RPMI8226 (cell line): ENCODE measurements at regions not wholly inside any gene's neighbourhood (a gene's known extent, or its start where the extent isn't known, plus 50 kb on each side); places are given as distances from the start of the nearest gene placed in this dataset.

Experiments used
- DNase-seq: peaks from one replicate; pipeline ENCODE4 v3.0.0-alpha.2; 2015

DNA sequence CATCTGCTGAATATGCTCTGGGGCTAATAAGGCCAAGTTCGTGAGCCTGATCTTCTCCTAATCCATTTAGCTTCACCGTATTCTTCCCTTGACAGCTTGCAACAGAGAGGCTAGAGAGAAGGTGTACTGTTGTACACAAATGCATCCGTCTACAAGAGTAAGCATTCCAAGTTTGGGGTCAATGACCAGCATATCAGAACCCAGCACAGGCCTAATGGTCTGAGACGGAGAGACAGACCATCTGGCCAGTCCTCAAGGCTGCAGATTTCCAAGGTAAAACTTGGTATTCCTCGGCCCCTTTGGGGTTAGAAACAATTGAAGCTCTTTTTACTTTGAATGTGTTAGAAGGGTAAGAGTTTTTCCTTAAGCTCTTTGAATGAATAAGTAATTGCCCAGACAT is 481.2 kb upstream of the KLF4 start:
- DNase-seq, result no peak

DNA sequence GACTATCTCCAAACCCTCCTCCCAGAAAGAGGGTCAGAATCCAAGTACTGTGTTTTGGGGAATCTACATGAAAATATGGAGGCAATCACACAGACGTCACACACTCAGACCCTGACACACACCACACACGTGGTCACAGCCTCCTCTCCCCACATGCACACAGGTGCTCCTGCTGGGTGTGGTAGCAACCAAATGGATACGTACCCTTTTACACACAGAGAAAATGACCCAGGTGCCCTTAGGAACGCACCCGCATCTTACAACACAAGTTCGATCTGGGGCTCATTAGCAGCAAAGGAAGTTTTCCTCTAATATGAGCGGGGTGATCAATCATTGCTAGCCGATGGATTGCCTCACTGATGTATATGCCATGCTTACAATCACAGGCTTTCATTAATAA is 480.2 kb upstream of the KLF4 start:
- DNase-seq, result no peak

DNA sequence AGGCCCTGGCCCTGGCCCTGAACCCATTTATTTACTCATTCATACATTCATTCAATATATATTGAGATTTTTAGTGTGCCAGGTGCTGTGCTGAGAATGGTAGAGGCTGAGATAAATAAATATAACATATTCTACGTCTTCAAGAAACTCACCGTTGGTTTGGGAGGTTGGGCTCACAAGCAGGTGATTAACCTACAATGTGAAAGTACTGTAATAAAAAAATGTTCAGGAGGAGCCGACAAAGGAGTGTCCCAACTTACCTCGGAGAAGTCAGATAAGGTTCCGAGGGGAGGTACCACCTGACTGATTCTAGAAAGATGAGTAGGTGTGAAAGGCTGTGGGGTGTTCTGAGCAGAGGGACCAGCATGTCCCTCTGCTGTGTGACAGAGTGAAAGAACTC is 479.6 kb upstream of the KLF4 start:
- DNase-seq, result no peak

DNA sequence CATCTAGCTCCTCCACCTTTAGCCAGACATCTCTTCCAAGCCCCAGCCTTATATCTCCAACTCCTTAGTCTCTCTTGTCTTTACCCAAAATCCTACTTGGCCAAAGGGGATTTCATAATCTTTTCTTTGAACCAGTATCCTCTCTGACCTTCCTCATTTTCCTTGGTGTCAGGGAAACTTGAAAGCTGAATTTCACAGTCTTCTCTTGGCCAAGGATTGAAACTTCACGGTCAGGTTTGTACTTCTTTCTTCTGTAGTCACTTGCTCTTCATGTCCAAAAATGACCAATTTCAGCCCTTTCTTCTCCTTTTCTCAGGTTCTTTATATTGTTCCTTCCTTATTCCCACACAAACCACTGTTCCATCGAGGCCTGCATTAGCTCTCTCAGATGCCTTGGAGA is 473.7 kb upstream of the KLF4 start:
- DNase-seq, result no peak

DNA sequence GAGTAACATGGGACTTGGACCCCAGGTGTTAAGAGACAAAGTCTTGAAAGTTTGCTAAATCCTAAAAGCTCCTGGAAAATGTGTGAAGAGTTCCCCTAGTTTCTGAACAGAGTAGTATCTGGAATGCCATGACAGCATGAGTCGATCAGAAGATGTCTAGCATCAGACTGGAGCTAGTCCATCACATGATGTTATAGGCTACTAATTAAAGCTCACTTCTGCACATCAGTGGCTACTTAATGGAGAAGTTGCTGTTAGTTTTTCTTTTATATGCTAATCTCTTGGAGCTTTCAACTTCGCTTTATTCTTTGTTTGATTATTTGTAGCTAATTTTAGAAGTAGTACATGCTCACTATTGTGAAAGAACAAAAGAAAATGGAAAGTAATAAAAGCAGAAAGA is 471.3 kb upstream of the KLF4 start:
- no peak for DNase-seq

DNA sequence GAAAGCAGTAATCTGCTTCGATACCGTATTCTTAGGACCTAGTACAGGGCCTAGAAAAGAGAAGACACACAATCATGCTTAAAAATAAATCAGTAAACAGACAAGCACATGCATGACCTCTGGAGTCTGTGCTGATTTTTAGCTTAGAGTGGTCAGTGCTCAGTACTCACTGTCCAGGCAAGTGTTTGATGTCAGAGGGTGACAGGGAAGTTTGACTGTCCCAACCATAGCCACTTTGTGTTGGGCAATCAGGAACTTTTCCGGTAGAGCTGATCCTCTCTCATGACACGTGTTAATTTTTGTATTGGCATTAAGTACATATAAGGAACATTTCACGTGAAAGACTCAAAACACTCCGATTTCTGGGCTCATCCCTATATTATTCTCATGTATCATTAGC is 464.7 kb upstream of the KLF4 start:
- DNase-seq, result no peak

DNA sequence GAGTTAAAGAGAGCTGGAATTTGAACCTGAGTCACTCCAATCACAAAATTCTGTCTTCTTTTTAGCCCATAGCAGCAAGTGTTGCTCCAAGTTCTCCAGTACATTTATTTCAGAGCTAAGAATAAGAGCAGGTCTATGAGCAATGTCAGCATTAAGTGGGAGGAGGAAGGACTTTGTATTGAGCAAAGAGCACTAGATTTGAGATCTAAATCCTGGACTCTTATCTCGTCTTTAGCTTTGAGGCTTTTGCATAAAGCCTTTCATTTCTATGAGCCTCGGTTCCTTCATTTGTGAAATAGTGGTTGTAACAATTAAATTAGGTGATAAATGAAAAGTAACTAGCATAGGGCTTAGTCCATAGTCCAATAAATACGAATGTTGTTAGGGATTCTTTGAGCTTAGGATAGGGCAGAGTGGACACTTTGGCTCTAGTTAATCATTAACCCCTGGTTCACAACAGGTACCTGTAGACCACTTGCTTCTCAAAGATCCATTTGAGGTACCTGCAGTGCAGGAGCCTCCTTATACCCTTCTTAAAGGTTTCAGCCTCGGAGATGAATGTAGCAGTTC is 464.1 kb upstream of the KLF4 start:
- no peak for DNase-seq

DNA sequence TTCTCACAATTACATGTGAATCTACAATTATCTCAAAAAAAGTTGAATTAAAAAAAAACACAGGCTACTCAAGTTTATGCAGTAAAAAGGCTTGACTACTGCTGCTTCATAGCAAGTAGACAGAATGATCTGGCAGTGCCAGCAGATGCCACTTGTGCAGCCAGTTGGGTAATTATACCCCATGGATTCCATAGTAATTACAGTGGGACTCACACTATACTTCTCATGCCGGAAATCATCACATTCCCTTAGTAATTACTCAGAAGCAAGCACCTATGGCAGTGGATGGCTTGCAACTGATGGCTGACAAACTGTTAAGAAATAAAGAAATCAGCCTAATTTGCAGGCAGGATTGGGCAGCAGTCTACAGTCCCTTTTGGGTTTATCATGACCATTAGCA is 463.2 kb upstream of the KLF4 start:
- no peak for DNase-seq

DNA sequence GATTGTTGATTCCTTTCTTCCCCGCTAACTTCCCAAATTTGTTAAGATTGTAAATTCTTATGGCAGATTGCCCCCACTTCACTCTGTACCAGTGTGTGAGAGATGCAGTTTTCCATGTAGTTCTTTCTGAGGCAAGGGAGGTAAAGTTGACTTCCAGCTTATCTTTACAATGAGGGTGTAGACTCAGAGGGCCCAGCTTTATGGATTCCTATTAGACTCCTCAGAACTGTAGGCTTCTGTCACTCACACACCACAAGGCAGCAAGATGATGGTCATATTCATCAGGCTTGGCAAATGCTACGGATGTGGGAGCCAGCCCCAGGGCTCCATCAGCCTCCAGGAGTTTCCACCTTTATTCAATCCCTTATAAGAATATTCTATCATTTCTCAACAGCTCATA is 461.9 kb upstream of the KLF4 start:
- DNase-seq, result no peak

DNA sequence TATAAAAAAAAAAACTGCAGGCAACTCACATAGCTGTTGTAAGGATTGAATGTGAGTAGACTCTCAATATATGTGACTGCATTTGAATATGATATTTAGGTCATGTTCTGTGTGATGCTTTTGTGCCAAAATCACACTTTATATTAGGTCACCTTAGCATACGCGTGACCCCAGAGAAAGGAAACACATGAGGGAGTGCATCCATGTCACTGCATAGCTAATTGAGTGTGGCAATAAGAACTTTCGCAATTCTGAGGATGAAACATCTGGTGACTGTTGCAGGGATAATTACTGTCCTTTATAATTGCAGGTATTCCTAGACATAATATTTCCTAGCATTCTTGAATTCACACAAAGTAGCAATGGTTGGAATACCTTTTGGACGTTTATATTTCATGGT is 459.5 kb upstream of the KLF4 start:
- no peak for DNase-seq

DNA sequence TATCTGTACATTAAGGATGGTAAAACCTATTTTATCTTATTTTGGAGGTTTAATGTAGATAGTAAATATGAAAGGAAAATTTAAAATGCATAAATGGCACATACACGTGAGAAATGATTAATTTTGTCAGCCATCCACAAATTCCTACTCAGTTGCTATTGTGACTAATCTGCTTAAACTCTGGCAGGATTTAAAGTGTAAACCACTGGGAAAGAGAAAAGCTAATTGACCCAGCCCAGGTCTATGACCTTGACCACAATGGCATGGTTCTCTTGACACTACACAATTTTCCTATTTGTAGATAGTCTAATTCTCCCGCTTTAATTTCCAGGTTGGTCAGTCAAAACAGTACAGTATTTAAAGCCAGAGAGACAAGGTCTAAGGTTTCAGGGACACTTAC is 459.0 kb upstream of the KLF4 start:
- no peak for DNase-seq

DNA sequence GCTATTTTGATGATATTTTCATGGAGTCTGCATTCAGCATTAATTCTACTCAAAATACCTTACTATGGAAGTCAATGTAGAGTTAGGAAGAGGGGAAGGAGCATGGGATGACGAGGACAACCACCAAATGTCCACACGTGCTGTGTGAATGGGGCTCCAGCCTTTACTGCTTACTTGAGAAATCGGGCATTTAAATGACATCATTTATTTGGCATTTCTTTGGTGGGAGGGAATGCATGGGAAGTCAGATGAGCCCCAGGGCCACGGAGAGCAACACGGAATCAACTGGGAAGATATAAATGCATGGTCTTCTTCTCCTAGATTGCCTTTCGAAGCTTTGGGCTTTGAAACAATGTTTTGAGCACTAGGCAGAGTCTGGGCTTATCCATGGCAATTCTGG is 458.5 kb upstream of the KLF4 start:
- no peak for DNase-seq

DNA sequence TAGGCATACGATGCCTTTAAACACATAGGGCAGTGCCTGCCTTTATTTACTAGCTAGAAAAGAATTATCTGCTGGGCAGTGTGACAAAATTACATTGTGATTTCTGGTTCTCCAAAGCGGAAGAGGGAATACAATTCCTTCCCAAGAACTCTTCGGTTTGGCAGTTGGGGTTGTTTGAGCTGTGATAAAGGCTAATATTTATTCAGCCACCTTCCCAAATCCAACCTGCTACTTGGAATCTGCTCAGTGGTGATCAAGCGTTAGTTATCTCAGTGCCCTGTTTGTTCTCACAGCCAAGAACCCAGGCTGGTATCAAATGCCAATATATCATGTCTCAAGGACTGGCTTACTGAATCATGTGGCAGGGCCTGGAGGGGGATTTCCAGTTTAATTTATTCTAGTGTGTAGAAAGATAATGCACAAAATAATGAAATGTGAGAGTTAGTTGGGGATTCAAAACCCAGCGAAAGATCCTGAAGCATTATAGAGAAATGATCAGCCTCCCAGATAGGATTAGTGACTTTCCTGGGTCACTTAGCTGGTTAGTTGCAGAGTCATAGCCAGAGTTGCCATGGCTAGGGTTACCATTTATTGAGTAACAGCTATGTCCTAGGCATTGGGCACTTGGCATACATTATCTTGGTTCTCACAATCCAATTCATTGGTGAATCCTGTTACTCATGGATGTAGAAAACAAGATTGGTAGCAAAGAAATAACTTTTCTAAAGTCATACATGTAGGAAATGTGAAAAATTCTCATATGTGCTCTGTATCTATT is 457.0 kb upstream of the KLF4 start:
- DNase-seq, result no peak

DNA sequence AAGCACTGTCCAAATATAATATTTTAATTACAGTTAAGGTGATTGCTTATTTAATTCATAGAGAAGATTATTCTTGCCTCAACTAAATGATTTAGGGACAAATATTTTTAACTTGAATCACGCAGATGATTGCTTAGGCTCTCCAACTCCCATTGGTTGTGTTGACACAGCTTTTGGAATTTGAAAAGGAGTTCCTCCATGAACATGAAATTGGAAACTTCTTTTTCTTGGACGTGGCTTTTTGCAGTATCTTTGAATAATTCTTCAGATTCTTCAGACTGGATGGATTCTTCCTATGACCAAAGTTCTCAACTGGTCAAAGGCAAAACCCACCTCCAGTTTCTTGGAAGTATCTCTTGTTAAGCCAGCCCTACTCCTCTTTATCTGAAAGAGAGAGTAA is 456.4 kb upstream of the KLF4 start:
- no peak for DNase-seq

DNA sequence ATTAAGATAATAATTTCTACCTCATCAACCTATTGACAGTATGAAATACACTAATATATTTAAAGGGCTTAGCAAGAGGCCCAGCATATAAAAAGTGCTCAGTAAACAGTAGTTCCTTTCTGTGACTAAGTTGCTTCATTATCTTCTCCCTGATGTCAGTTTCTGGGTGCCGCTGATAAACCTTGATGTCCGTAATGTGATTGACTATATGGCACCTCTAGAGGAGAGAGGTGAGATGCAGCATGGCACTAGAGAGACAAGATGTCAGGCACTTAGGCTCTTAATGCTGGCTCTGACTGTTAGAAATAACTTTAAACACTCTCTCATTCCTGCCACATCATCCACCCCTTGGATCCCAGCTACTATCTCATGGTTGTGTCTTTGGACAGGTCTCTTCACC is 455.9 kb upstream of the KLF4 start:
- DNase-seq, result no peak

DNA sequence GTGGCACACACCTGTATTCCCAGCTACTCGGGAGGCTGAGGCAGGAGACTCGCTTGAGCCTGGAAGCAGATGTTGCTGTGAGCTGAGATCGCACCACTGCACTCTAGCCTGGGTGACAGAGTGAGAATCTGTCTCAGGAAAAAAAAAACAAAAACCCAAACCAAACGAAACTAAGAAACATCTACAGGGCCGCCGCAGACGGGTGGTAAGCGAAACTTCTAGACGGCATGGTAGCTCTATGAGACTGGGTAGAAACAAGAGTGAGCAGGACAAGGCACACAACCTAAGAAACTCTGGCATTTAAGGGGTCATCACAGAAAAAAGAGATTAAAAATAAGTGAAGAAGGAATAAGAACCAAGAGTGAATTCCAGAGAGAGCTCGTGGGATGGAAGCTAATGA is 454.8 kb upstream of the KLF4 start:
- no peak for DNase-seq

DNA sequence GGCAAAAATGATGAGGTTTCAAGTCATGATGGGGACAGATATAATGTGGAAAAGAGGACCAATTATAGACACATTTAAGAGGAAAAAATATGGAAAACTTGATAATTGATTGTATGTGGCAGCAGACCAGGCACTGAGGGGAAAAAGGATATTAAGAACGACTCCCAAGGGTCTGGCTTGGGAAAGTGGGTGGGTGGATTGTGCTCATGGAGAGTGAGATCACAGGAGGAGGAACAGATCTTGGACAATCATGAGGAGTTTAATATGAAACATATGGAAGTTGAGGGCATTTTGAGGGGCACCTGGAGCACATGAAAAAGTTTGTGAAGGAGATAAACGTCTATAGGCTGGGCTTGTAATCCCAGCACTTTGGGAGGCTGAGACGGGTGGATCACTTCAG is 454.3 kb upstream of the KLF4 start:
- no peak for DNase-seq

DNA sequence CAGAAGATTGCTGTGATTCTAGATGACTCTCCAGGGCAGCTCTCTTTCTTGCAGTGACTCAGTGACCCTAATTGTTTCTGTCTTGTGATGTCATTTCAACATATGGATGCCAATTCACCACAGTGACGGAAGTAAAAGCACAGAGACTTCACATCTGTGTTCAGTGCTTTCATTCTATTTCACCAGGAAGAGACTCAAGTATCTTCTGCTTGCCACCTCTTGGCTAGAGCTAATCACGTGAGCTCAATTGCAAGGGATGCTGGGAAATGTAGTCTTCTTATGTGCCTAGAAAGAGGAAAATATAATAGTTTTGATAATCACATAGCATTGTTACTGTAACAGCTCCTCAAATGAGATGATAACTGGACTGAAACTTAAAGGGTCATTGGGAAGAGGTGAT is 453.3 kb upstream of the KLF4 start:
- DNase-seq, result no peak

DNA sequence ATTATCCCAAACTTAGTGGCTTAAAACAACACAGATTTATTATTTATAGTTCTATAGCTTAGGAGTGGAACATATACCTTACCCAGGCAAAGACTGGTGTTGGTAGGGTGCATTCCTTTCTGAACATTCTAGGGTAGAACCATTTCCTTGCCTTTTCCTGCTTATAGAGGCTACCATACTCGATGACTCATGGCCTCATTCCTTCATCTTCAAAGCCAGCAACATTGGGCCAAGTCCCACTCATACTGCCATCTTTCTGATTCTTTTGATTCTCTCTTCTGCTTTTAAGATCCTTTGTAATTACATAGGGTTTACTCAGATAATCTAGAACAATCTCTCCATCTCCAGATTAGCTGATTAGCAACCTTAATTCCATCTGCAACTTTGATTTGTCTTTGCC is 452.7 kb upstream of the KLF4 start:
- DNase-seq, result no peak

DNA sequence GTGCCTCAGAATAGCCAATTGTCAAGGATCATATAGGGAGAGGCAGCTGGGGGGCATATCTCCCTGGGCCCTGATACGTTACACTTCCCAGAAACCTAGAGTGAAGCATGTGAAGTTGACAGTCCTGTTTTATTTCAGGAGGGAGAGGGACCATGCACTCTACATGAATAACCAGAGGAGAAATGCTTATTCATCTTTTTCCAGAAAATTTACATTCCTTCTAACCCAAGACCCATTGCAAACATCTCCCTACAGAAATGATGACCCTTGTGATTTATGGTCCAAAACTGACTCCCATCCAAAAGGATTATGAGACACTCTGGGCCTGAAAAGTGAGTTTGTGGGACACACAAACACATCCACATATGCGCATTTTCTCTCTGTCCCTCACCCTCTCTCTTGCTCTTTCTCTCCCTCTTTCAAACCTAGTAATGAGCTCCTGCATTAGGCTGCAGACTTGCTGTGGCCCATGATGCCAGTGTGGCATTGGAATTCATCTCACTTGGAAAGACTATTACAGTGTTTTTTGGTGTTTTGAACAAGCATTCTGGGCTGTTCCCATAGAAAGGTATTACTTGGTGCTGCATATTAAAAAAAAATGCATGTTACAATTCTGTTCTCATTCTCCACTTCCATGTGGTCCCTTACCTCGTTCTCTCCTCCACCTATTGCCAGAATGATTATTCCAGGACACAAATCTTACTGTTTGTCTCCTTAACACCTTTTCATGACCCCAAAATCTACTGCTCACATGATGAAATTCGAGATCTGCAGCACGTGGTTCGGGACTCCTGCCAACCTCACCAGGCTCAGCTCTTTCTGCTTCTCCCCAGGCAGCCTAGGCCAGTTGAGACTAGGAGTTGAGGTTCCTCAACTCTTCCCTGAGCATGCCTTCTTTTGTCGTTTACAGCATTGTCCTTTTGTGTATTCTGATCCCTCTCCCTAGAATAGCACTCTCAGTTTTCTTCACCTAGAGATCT is 451.3 kb upstream of the KLF4 start:
- no peak for DNase-seq

DNA sequence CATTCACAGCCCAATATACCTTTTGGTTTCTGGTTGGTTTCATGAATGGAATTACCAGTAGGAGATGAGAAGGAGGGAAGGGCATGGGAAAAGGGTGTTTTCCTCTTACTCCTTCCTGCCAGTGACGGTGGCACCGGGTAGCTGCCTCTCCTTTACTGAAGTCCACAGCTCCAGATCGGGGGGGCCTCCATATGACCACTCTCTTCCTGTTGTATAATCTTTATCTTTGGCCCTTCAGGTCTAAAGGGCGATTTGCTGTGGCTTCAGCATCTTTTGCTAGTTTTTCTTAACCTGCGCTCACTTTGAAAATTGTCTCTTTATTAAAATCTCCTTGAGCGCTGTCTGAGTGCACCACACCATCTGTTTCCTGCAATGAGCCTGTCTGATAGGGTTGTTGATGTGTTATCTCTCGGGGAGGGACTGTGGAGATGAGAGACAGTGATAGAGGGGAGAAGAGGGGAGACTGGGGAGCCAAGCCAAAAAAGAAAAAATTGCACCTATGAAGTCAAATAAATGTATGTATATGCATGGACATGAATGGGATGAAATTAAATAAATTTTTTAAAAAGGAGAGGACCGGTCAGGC is 449.3 kb upstream of the KLF4 start:
- no peak for DNase-seq

DNA sequence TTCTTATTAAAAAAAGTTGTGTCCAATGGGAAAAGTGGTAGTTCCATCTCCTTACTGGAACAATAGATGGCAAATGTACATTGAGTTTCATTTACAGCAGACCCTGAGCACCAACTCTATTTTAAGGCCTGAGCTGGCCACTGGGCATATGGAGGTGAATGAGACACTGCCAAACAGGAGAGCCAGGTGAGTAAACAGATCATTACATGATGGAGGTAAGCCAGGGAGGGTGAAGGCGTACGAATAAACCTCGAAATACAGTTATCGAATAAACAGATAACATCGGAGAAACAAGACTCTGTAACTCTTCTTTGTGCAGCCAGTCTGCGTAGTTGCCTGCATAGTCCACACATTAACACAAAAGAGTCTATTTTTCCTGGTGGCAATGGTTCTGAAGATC is 446.4 kb upstream of the KLF4 start:
- no peak for DNase-seq

DNA sequence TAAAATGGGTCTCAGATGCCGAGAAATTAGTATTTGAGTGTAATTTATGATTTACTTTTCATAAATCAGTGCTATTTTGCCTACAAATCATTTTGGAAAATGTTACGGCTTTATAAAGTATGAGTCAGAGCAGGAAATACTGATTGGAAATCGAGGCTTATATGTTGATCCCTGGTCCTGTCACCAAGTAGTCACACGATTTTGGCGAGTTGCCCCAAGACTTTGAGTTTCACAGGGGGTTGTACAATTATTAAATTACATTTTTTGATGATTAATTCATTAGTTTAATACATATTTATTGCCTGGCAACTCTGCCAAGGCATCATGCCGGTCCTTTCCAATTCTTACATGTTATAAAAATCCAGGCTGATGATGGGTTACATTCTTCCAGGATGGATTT is 443.9 kb upstream of the KLF4 start:
- DNase-seq, result no peak

DNA sequence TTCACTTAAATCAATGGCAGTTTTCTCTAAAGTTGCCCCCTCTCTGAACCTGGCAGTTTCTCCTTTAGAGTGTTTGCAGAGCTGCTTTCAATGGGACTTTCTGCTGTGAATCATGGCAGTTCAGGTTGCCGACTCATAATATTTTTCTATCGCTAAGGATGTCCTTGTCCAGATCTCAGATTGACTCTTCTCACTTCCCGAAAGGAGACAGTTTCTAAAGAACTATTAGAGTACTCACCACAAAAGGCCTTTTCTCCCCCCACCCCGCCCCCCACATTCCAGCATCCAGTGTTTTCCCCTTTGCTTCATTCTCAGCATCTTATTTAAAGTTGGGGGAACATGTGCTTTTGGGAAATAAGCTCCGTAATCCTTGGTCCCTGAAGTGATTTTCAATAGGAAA is 443.5 kb upstream of the KLF4 start:
- DNase-seq, result no peak
